Activated CD4-positive, alpha-beta T cell treated with anti-CD3 and anti-CD28 coated beads for 36 hours (primary cell): ENCODE measurements at regions not wholly inside any gene's neighbourhood (a gene's known extent, or its start where the extent isn't known, plus 50 kb on each side); places are given as distances from the start of the nearest gene placed in this dataset.

Experiments used
- ATAC-seq: fragments of 200-7000 bp; cut with Tn5 transposase; one replicate; pipeline ENCODE4 v1.10.0; 2021; ENCODE audit warnings: mild to moderate bottlenecking, moderate library complexity
- CTCF ChIA-PET: fragments of 350-600 bp; sonication (Branson Sonifier 250); formaldehyde crosslinking; loops from one replicate; lab custom pipeline; 2021; ENCODE audit warnings: antibody characterized with exemption; lab: Charles Lee
- POLR2A ChIA-PET: fragments of 350-600 bp; sonication (Branson Sonifier 250); formaldehyde crosslinking; loops from one replicate; lab custom pipeline; 2021; ENCODE audit warnings: antibody characterized with exemption, inconsistent platforms; lab: Charles Lee
- DNase-seq: peaks from one replicate; pipeline ENCODE4 v3.0.0-alpha.2; 2020
- H3K27ac Mint-ChIP-seq: one replicate; pipeline ENCODE4 v1.8.0; 2021; ENCODE audit warnings: mixed read lengths
- H3K27me3 Mint-ChIP-seq: one replicate; pipeline ENCODE4 v1.8.0; 2021; ENCODE audit warnings: mixed read lengths
- H3K36me3 Mint-ChIP-seq: one replicate; pipeline ENCODE4 v1.8.0; 2021; ENCODE audit warnings: low read depth, mixed read lengths
- H3K4me1 Mint-ChIP-seq: one replicate; pipeline ENCODE4 v1.8.0; 2021; ENCODE audit warnings: mixed read lengths
- H3K4me3 Mint-ChIP-seq: one replicate; pipeline ENCODE4 v1.8.0; 2021; ENCODE audit warnings: mild to moderate bottlenecking, moderate library complexity, mixed read lengths
- H3K9me3 Mint-ChIP-seq: one replicate; pipeline ENCODE4 v1.8.0; 2021; ENCODE audit warnings: low read depth, mixed read lengths
- intact Hi-C, 2 experiments: fragments of 100-400 bp; cut with DNase I in 1 of 2; cut with micrococcal nuclease in 1 of 2; formaldehyde crosslinking; loops; one replicate each; pipeline versions ENCODE4 v1.14.2 to v1.15.1; 2022 to 2024; cut with DNase I, micrococcal nuclease

DNA sequence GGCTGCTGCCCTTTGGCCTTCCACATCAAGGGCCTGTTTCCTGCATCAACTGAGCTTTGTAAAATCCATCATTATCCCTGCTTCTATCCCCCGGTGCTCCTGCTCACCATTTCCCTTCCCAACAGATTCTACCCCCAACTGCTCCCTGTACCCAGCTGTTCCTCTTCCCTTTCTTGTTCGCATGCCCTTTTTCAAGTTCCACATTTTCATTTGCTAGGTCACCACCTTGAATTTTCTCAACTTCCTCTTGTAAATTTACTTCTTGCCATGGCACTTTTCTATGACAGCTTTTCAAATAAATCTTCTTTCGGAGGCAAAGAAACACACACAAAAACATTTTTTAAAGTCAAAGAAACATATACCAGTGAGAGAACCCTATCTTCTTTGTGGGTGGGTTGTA, 330.5 kb upstream of the ADGRL2 start:
- CTCF ChIA-PET: no interaction called here
- no peaks in the 10 kb centered on the region for H3K9me3 Mint-ChIP-seq
- H3K4me1 Mint-ChIP-seq: no peaks in the 10 kb centered on the region
- no peaks in the 10 kb centered on the region for H3K36me3 Mint-ChIP-seq
- H3K4me3 Mint-ChIP-seq: no peak overlapping the region
- no peak overlapping the region for H3K27ac Mint-ChIP-seq
- no peaks in the 10 kb centered on the region for H3K27me3 Mint-ChIP-seq
- no peak for ATAC-seq
- DNase-seq: no peak
- intact Hi-C loops: no loop called here
- POLR2A ChIA-PET: no interaction called here

DNA sequence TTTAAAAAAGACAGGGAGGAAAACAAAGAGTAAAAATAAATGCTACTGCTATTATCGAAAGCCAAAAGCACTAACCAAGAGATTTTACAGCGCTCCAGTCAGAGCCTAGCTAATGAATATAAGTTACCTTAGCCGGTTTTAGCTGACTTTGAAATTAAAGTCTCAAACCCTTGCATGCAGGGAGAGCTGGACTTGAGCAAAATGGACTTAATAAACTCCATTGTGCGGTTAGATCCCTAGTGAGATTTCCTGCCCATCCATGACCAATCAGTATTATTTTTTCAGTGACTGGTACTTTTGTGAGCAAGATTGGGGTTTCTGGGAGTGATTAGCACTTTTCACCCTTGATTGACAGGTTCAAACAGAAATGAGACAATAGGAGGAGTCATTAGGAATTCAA, 333.4 kb upstream of the ADGRL2 start:
- no peaks in the 10 kb centered on the region for H3K9me3 Mint-ChIP-seq
- CTCF ChIA-PET: no interaction called here
- POLR2A ChIA-PET: no interaction called here
- ATAC-seq (no peak), DNase-seq (no peak)
- H3K27ac Mint-ChIP-seq: no peak overlapping the region
- no peaks in the 10 kb centered on the region for H3K27me3 Mint-ChIP-seq
- no peaks in the 10 kb centered on the region for H3K4me1 Mint-ChIP-seq
- no peaks in the 10 kb centered on the region for H3K36me3 Mint-ChIP-seq
- intact Hi-C loops: no loop called here
- H3K4me3 Mint-ChIP-seq: no peak overlapping the region

DNA sequence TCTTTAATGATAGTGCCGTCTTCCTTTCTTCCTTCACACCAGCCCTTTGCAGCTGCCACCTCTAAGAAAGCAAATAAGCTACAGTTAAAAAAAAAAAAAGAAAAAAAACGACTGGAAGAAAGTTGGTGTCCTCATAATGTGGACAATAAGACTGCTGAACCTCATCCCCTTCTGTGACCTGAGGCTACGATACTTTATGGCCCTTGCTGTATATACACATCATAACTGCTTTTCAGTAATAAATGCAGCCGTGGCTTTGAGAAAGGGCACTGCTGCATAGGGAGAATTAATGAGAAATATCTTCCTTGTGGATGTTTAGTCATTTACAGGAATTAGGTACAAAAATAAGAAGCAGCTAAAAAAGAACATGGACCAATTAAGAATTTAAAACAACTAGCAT, 333.8 kb upstream of the ADGRL2 start:
- intact Hi-C loops: no loop called here
- Mint-ChIP-seq H3K27me3 (no peaks in the 10 kb centered on the region), H3K4me3 (no peak overlapping the region), H3K27ac (no peak overlapping the region), H3K36me3 (no peaks in the 10 kb centered on the region), H3K4me1 (no peaks in the 10 kb centered on the region), H3K9me3 (no peaks in the 10 kb centered on the region)
- ATAC-seq: no peak
- ChIA-PET CTCF (no interaction called here), POLR2A (no interaction called here)
- DNase-seq: no peak

DNA sequence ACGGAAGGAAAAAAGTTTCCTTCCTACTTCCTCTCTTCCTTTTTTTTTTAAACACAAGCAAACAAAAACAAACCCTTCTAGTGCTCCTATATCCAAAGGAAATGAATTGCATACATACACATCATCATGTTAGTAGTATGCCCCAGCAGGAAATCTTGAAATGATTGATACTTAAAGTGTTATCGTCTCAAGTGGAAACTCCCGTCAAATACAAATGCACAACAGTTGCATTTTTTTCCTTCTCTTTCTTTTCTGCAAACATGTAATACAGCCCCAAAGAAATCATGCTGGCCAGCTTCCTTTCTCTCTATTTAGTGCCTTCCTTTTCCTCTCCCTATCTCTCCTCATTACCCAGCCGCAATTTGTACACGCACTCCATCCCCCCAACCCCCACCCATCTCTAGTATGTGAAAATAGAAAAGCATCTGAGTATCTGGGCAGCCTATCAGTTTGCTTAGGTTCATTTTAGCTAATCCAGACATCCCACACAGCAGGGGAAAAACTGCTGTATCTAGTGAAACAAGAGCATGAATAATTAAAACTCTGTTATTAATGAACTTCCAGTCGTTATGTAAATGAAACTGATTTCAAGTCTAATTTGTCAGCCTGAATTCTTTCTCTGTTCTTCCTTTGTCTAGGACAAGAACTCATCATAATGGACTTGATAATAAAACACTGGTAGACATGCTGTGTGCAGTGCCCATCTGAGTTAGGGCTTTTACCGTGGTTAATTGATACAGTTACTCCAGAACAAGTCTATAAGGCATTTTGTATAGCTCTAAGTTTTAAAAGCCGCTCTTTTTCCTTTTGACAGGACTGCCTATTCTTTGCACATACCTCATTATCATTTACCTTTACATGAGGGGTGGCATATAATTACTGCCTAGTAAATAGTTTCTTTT, 336.5 kb upstream of the ADGRL2 start:
- Mint-ChIP-seq H3K27ac (no peak overlapping the region), H3K27me3 (no peaks in the 10 kb centered on the region), H3K36me3 (no peaks in the 10 kb centered on the region), H3K9me3 (peaks cover under 1% of the 10 kb centered on the region), H3K4me3 (no peak overlapping the region), H3K4me1 (no peaks in the 10 kb centered on the region)
- intact Hi-C loops: no loop called here
- POLR2A ChIA-PET: no interaction called here
- ATAC-seq (no peak), DNase-seq (no peak)
- CTCF ChIA-PET: no interaction called here

DNA sequence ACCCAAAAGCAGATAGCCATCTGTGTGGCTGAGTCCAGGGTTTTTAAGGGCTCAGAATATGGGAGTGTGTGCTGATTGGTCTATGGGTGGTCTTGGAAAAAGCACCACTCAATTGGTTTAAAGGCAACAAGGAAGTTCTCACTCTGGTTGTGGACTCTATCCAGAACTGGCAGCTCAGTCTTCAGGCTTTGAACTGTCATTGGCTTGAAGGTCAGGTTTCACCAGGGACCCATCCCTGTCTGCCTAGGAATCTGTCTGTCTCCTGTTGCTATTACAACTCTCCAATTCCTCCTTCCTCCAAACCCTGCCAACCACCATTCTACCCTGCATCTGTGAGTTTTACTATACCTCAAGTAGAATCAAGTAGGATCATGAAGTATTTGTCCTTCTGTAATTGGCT, 341.7 kb upstream of the ADGRL2 start:
- peaks cover 2% of the 10 kb centered on the region for H3K9me3 Mint-ChIP-seq
- no peaks in the 10 kb centered on the region for H3K4me1 Mint-ChIP-seq
- DNase-seq (no peak), ATAC-seq (no peak)
- intact Hi-C loops: no loop called here
- POLR2A ChIA-PET: no interaction called here
- H3K36me3 Mint-ChIP-seq: no peaks in the 10 kb centered on the region
- no peak overlapping the region for H3K27ac Mint-ChIP-seq
- CTCF ChIA-PET: no interaction called here
- no peaks in the 10 kb centered on the region for H3K27me3 Mint-ChIP-seq
- no peak overlapping the region for H3K4me3 Mint-ChIP-seq

DNA sequence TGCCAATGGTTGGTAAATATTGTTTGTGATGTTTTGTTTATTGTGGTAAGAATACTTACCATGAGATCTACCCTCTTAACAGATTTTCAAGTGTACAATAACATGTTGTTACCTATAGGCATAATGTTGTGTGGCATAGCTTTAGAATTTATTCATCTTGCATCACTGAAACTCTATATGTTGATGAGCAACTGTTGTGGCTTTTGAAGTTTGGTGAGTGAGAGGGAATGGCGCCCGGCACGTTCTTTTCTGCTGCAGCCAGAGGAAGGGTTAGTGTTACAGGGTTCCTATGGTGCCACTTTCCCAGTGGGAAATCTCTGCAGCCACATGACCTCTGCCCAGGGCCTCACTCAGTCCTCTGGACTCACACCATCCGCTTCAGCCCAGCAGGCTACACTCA, 342.5 kb upstream of the ADGRL2 start:
- intact Hi-C loops: no loop called here
- no peak overlapping the region for H3K4me3 Mint-ChIP-seq
- ChIA-PET CTCF (interaction anchor here (0.5 kb wide), 1 partner anchor 190 kb away, joined by 3 read pairs; no protein-coding TSS in a partner anchor), POLR2A (no interaction called here)
- DNase-seq: no peak
- H3K9me3 Mint-ChIP-seq: peaks cover 2% of the 10 kb centered on the region
- no peaks in the 10 kb centered on the region for H3K27me3 Mint-ChIP-seq
- H3K4me1 Mint-ChIP-seq: no peaks in the 10 kb centered on the region
- no peak overlapping the region for H3K27ac Mint-ChIP-seq
- ATAC-seq: no peak
- no peaks in the 10 kb centered on the region for H3K36me3 Mint-ChIP-seq

DNA sequence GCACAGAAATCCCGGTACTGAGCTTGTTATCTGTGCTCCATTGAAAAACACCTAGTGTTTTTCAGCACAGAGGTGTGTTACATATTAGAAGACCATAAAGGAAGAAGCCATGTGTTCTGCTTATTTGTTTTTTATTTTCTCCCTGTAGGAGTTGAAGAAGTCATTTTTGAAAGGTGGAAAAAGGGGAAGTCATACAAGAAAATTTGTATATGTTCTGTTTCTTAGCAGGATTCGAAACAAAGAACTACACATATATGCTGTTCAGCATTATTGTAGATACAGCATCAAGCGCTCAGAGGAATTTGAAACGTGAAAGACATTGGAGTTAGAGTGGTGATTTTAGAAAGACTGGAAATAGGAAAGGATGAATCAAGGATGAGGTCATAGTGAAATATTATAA, 345.3 kb upstream of the ADGRL2 start:
- DNase-seq: no peak
- Mint-ChIP-seq H3K27ac (no peak overlapping the region), H3K27me3 (no peaks in the 10 kb centered on the region), H3K4me1 (no peaks in the 10 kb centered on the region), H3K36me3 (no peaks in the 10 kb centered on the region), H3K9me3 (peaks cover 2% of the 10 kb centered on the region), H3K4me3 (no peak overlapping the region)
- intact Hi-C loops: no loop called here
- ATAC-seq: no peak
- POLR2A ChIA-PET: no interaction called here
- CTCF ChIA-PET: no interaction called here

DNA sequence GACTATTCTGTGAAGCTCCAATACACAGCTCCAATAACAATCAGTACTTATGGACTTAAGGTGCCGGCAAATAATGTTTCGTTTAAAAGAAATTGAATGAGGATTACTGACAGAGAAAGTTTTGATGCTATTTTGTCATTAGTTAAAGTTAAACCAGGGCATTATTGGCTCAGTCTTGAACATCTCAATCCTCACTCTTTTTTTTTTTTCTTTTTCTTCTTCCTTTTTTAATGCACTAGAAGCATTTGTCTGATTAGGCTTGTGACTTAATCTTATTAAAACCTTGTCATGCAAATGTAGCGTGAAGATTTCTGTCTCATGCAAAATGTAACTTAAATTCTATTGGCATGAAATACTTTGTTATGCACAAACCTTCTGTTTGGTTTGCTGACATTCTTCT, 346.8 kb upstream of the ADGRL2 start:
- no peak for ATAC-seq

DNA sequence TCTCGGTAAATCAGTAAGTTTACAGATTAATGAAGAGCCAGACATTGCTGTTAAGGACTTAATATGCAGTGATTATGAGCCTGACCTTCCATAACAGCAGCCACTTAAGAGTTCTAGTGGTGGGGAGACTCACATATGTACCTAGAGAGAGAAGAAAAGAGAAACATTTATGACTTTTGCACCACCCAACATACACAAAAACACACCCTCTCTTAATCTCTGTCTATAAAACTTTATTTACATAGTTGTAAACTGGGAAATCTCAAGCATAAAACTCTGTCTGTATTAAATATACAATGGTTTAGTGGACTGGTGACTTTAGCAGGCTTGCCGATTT, 347.4 kb upstream of the ADGRL2 start:
- Mint-ChIP-seq H3K4me3 (no peak overlapping the region), H3K27ac (no peak overlapping the region), H3K4me1 (no peaks in the 10 kb centered on the region), H3K27me3 (no peaks in the 10 kb centered on the region), H3K36me3 (no peaks in the 10 kb centered on the region), H3K9me3 (no peaks in the 10 kb centered on the region)
- no peak for ATAC-seq
- intact Hi-C loops: no loop called here
- DNase-seq: no peak
- POLR2A ChIA-PET: no interaction called here
- CTCF ChIA-PET: no interaction called here

More for the DNA sequence above, 346.8 kb upstream of the ADGRL2 start:
- intact Hi-C loops: no loop called here
- no peak for DNase-seq
- H3K27me3 Mint-ChIP-seq: no peaks in the 10 kb centered on the region
- H3K4me1 Mint-ChIP-seq: no peaks in the 10 kb centered on the region
- no peak overlapping the region for H3K4me3 Mint-ChIP-seq
- ChIA-PET CTCF (no interaction called here), POLR2A (no interaction called here)
- H3K27ac Mint-ChIP-seq: no peak overlapping the region
- no peaks in the 10 kb centered on the region for H3K36me3 Mint-ChIP-seq
- H3K9me3 Mint-ChIP-seq: no peaks in the 10 kb centered on the region

DNA sequence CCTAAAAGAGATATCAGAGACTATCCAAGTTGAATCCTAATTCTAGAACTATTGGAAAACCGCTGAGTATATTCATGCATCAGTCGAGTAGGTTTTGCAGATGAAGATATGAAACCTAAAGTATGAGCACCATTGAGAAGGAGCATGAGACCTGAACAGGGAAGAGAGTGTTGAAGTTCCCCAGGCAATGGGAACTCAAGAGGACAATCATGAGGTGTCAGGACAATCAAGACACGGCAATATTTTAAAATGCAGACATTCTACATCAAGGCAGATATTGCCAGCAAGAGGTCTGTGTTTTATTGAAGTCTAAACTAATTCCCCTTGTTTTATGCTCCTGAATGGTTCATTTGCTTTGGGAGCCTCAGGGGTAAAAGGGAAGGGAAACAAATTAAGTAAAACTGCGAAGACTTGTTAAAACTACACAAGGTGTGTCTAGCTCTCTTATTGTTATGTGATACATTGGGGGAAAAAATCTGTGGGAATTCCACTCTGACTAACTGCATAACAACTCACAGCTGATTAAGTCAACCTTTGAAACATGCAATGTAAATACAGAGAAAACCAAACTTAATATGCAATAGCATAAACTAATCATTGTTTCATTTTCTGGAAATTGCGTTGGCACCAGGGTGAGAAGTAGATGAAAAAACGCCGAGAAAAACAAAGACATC, 347.9 kb upstream of the ADGRL2 start:
- H3K4me1 Mint-ChIP-seq: no peaks in the 10 kb centered on the region
- no peak for DNase-seq
- ChIA-PET CTCF (no interaction called here), POLR2A (no interaction called here)
- no peaks in the 10 kb centered on the region for H3K9me3 Mint-ChIP-seq
- H3K27me3 Mint-ChIP-seq: no peaks in the 10 kb centered on the region
- no peaks in the 10 kb centered on the region for H3K36me3 Mint-ChIP-seq
- no peak overlapping the region for H3K27ac Mint-ChIP-seq
- ATAC-seq: no peak
- no peak overlapping the region for H3K4me3 Mint-ChIP-seq
- intact Hi-C loops: no loop called here

DNA sequence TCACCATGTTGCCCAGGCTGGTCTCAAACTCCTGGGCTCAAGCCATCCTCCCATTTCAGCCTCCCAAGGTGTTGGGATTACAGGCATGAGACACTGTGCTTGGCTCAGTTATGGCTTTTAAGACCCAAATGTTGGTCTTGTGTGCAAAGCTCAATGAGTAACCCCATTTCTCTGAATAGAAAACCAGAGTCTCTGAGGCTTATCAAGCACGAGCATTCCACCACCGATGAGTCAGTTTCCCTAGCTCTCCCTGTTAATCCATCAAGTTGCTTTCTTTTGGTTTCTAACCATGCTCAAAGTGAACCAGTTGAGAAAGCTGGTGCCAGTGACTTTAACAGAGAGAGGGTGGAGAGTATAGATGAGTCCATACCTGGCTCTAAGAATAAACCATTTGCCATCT, 350.9 kb upstream of the ADGRL2 start:
- H3K27me3 Mint-ChIP-seq: no peaks in the 10 kb centered on the region
- POLR2A ChIA-PET: no interaction called here
- CTCF ChIA-PET: no interaction called here
- intact Hi-C loops: no loop called here
- H3K4me1 Mint-ChIP-seq: no peaks in the 10 kb centered on the region
- DNase-seq (no peak), ATAC-seq (no peak)
- H3K9me3 Mint-ChIP-seq: no peaks in the 10 kb centered on the region
- no peak overlapping the region for H3K4me3 Mint-ChIP-seq
- no peaks in the 10 kb centered on the region for H3K36me3 Mint-ChIP-seq
- H3K27ac Mint-ChIP-seq: no peak overlapping the region

DNA sequence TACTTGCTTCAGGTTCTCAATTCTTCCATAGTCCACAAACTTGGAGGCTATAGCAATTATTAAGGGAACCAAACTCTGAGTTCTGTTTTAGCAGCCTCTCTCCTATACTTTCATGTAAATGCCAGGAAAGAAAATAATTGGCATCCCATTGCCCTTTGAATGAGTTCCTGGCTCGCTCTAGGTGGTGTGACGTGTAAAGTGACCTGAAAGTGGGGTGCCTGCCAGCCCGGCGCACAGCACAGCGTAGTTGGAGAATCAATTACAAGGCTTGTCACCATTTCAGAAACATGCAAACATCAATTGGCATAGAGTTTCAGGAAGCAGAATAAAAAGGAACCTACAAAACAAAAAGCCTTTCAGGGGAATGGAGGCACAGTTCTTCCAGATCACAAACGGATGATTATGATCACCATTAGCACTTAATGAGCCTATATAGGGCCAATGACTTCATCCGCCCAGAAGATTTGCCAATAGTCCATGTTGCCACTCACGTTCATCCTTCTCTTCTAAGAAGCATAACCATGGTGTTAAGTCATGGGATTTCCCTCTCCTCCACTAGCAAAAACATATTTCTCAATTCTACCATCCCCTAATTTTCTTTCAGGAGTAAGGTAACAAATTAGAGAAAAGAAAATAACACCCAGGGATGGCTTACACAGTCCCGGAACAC, 354.6 kb upstream of the ADGRL2 start:
- no peaks in the 10 kb centered on the region for H3K4me1 Mint-ChIP-seq
- H3K27ac Mint-ChIP-seq: no peak overlapping the region
- no peaks in the 10 kb centered on the region for H3K36me3 Mint-ChIP-seq
- POLR2A ChIA-PET: no interaction called here
- no peaks in the 10 kb centered on the region for H3K9me3 Mint-ChIP-seq
- H3K4me3 Mint-ChIP-seq: no peak overlapping the region
- ATAC-seq: no peak
- intact Hi-C loops: no loop called here
- DNase-seq: no peak
- CTCF ChIA-PET: no interaction called here
- no peaks in the 10 kb centered on the region for H3K27me3 Mint-ChIP-seq
